Left cardiac atrium (tissue), 4 donors: ENCODE measurements at regions not wholly inside any gene's neighbourhood (a gene's known extent, or its start where the extent isn't known, plus 50 kb on each side); places are given as distances from the start of the nearest gene placed in this dataset.

Source experiments
- ATAC-seq, 2 donors: fragments of 200-7000 bp; cut with Tn5 transposase; one replicate each; pipeline ENCODE4 v1.9.1; 2020; ENCODE audit warnings: mild to moderate bottlenecking in 2 of 2, moderate library complexity in 2 of 2
- DNase-seq: peaks from one replicate; pipeline ENCODE4 v3.0.0-alpha.2; 2020
- intact Hi-C, 2 donors: fragments of 100-400 bp; cut with DNase I; formaldehyde crosslinking; loops; one replicate each; pipeline versions ENCODE4 v1.14.1 to v1.15.1; 2022 to 2023
- donor health status: DM: no; HTN: yes; CAD: no.
- donor health status: DM: no; HTN: yes; CAD: no; lungs with severe emphysema.
- donor health status: DM: yes; HTN: yes; CAD: no.
- donor health status: Dilated cardiomyopathy.

DNA sequence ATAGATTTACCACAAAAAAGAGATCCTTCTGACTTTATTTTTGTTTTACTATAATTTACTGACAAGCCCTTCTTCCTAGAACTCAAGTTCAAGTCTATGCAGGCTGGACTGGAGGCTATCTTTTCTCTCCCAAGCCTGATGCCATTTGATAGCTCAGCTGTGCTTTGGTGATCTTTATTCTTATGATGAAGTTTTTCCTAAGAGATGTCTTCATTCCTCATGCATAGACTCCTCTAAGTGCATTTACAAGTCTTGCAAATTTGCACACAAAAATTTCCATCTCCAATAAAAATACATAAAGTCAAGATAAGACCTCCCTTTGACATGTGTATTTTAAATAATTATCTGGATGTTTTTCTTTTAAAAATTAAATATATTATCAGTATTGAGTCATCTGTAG, 167.4 kb upstream of the ETAA1 start:
- ATAC-seq (no peak), DNase-seq (no peak)
- intact Hi-C loops = no loop called here

DNA sequence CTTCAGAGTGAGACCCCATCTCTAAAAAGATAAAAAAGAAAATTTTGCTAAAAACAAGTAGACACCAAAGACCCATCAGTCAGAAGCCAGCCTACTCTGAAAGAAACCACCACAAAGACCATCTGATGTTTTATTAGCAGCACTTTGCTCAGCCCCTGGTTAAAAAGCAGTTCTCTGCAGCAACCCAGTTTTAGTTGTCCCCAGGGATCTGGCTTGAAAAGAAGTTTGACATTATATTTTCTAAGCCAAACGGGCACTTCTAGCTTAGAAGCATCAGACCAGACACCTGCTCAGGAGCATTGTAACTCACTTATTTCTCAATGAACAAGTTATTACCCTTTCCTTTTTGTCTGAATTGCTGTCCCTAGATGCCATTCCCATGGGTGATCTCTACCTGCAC, 164.2 kb upstream of the ETAA1 start:
- no peak for ATAC-seq
- intact Hi-C loops = no loop called here
- DNase-seq = no peak

DNA sequence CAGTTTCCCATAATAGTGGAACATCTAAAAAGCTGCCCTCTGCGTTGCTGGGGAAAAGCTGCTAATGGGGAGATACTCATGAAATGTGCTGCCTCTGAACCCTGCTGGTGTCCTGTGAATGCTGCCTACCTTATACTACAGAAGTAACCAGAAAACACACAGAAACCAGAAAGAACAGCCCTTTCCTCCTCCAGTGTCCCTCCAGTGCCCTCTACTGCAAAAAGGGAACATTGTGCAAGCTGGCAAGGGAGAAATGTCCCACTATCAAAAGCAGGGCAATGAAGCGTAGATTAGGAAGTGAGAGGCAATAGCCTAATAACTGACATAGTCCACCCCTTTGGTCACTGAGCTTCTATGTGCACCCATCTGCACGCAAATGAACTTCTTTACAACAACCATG, 162.7 kb upstream of the ETAA1 start:
- intact Hi-C loops = no loop called here
- DNase-seq = no peak
- no peak for ATAC-seq

DNA sequence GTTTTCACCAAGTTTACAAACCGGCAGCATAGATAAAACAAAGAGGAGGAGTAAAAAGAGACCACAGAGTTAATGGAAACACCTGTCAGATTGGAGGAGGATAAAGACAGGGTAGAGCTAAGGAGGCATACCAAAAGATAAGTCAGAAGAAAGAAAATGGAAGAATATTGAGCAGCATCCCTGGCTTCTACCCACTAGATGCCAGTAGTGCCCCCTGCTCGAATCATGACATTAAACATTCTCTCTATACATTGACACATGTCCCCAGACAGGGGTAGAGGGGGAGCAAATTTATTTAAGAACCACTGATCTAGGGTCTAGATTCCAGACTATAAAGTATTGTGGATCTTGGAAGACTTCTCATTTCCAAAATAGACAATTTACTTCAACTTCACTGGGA, 159.8 kb upstream of the ETAA1 start:
- intact Hi-C loops = no loop called here
- ATAC-seq (no peak), DNase-seq (no peak)

DNA sequence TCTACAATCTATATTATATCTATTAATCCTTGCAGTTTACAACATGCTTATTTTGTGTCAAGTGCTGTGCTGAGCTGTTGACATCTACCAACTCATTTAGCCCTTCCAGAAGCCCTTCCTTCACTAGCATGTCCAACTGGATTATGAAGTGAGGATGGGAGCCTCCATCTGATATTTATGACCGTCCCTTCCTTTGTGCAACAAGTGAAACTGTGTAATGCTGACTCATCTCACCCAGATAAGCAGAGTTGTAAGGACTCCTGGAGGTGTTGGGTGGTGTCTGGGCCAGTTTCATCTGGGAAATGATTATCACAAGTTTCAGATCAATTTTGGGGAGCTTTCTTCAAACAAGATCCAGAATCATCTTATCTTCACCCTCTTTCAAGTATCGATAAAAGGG, 156.6 kb upstream of the ETAA1 start:
- ATAC-seq = no peak
- no peak for DNase-seq
- intact Hi-C loops = no loop called here

DNA sequence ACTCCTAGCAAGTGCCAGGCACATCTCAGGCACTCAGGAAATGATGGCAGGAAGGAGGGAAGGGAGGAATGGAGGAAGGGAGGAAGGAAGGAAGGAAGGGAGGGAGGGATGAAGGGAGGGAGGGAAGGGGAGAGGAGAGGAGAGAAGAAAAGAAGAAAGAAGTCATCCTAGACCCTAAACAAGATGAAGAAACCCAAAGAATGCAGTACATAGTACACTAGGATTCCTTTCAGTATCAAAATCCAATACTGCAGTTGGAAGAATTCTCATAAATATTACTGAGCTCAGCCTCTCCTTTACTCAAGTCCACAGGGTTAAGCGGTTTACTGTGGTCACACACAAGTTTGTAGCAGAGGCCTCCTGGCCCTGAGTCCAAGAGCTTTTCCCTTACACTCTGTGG, 155.7 kb upstream of the ETAA1 start:
- DNase-seq = no peak
- intact Hi-C loops = no loop called here

DNA sequence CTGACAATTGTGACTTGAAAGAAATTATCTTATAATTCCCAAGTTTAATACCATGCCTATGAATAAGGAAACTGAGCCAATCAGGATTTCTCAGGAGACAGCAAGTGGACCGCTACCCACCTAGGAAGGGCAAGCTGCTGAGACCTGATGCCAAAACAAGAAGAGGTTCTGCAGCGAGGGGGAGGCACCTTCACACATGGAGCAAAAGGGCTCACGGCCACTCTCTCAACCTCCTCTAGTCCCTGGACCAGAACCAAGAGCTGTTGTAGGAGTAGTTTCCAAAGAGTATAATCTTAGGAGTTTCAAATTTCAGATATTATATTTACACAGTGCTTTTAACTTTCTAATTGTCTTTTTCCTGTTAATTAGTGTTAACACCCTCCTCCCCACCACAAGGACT, 154.7 kb upstream of the ETAA1 start:
- ATAC-seq = no peak
- intact Hi-C loops = no loop called here
- DNase-seq = no peak

More for the DNA sequence above, 155.7 kb upstream of the ETAA1 start:
- no peak for ATAC-seq

DNA sequence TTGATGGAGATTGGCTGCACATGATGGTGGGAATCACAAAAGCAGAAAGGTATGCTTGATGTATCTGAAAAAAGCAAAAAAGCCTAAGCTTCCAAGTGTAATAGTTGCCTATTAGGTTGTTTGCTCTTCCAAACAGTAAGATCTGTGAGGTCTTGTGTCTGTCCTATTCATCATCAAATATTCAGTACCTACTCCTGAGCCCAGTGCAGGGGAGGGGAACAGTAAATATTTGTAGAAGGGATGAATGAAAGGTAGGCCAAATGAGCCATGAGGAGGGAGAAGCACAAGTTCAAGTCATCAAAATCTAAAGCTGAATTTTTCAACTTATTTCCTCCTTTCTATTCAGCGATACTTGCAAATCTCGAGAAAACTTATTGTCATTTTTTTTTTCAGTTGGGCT, 153.2 kb upstream of the ETAA1 start:
- ATAC-seq = no peak
- intact Hi-C loops = no loop called here
- no peak for DNase-seq

DNA sequence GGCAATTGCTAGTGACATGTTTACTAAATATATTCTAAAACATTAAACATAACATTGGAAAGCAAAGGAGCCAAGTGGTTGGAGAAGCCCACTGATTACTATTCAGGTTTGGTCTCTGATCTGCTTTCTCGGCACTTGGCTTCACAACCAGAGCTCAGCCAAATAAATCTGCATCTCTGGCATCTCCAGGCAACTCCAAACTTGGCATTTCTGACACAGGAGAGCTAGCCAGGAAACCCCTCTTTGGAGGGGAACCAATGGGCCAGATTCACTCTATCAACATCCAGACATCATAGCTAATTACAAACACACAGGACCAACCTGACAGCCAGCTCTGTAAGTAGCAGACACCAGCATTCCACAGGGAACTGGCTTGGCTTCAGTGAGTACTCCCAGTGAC, 150.3 kb upstream of the ETAA1 start:
- ATAC-seq = no peak
- intact Hi-C loops = no loop called here

DNA sequence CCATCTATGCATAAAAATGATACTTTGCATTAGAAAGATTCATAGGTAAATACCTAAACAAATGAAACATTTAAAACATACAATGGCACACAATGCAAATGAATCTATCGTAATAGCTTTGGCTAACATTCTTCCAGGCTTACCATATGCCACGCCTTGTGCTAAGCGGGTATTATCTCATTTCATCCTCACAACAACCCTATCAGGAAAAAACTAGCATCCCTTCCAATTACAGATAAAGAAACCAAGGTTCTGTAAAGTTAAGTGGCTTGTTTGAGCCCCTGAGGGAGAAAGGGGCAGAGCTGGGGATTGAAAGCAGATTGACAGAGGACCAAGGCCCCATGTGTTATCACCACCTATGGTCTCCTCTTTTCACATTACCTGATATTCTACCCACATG, 145.4 kb upstream of the ETAA1 start:
- intact Hi-C loops = no loop called here
- ATAC-seq = no peak
- no peak for DNase-seq

More for the DNA sequence above, 150.3 kb upstream of the ETAA1 start:
- DNase-seq = no peak

DNA sequence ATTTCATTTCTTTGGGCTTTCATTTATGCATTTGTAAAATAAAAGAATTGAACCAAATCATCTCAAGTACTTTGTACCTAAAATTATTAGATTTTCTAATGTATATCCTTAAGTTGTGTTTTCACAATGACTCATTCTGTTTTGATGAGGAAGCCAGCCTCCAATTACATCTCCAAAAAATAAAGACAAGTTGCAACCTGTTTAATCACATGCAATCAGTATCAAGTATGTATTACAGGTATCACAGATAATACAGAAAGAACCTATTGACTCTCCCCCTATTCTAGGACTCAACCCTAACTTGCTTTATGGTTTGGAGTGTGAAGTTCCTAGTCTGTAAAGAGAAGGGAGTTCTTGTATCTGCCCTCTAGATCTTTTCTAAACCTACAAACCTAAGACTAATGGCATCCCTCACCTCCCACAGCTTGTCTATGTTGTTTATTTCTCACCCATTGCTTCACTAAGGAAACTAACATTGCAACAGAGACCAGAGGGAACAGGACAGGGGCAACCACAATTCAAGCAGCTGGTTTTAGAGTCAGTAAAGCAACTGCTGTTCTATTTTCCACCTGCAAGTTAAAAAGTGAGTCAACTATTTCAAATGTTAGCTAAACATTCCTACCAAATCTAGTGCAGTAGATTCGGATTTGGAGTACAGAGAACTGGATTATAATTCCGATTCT, 141.1 kb upstream of the ETAA1 start:
- intact Hi-C loops = no loop called here
- DNase-seq (no peak), ATAC-seq (no peak)

DNA sequence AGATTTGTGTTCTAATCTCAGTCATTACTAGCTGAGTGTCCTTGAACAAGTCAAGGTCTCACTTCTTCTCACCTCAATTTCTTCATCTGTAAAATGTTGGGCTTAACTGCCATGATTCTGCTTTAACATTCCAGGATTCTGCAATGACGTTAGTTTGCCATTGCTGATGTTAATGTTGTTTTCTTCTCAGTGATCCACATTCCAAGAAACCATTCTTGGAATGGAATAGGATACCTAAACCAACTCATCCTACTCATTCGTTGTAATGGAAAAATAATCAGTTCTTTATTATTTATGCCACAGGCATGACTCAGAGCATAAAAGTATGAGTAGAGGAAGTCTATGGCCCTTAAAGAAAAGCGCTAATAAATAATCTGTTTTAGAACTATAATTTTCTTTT, 140.2 kb upstream of the ETAA1 start:
- no peak for ATAC-seq
- intact Hi-C loops = no loop called here

DNA sequence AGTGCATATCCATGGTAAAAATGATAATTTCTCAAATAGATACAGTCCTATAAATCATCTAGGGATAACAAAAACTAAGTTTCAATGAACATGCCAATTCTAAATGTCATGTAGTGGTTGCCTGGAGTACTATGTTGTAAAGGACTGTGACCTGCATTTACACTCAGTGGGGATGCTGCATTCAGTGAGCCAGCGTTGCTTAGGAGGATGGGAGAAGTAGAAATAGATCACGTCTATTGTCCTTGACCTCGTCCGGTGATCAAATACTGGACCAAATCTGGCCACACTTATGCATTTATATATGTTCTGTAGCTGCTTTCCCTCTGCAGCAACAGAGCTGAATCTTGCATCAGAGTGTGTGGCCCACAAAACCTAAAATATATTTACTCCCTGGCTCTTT, 139.0 kb upstream of the ETAA1 start:
- DNase-seq (no peak), ATAC-seq (no peak)

More for the DNA sequence above, 140.2 kb upstream of the ETAA1 start:
- no peak for DNase-seq

DNA sequence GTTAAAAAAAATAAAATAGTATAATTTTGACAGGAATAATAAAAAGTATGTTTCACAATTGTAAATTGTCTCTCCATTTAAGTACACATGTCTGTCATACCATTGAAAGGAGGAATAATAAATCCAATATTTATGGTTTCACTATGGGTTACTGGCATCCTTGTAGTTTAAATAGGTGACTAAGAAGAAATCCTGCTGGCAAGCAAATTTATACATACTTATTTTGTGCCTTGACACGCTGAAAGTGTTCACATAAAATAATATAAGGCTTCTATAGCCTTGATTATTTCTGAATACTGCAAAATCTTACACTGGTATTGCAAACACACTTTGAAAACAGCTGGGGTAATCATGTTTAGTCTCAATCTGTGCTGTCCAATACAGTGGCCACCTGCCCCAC, 138.3 kb upstream of the ETAA1 start:
- intact Hi-C loops = no loop called here
- no peak for ATAC-seq
- DNase-seq = no peak

More for the DNA sequence above, 139.0 kb upstream of the ETAA1 start:
- intact Hi-C loops = no loop called here

DNA sequence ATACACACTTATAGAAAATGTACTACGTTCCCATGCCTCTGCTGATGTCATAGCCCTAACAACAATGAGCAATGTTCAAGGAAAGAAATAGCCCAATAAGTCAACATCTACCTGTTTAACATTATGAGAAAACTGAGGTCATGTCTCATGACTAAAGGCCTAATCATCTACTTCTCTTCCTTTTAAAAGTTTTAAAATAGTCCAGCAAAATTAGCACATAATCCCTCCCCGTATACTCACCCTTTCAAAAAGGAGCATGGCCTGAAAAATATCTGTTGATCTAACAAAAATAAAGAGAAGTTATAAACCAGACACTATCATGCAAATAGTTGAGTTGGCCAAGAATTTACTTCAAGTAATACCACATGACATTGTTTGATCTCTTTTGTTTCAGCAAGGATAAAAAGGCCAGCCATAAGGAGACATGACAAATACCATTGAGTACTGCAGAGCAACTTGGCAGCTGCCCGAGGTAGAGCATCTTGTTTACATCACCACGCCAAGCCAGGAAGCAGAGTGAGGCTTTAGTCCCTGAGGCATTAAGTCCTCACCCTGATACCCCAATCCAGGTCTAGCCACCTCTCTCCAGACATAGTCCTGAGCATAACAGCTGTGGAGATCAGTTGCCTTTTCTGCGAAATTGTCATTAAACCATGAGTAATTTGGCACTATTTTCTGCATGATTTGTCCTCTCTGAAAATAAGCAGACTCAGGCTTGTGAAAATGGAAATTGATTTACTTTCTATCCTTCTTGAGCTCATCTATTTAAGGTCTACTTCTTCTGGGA, 137.4 kb upstream of the ETAA1 start:
- peak; percentile 11 to 90 for ATAC-seq
- DNase-seq = peak; percentile 28
- intact Hi-C loops = no loop called here

DNA sequence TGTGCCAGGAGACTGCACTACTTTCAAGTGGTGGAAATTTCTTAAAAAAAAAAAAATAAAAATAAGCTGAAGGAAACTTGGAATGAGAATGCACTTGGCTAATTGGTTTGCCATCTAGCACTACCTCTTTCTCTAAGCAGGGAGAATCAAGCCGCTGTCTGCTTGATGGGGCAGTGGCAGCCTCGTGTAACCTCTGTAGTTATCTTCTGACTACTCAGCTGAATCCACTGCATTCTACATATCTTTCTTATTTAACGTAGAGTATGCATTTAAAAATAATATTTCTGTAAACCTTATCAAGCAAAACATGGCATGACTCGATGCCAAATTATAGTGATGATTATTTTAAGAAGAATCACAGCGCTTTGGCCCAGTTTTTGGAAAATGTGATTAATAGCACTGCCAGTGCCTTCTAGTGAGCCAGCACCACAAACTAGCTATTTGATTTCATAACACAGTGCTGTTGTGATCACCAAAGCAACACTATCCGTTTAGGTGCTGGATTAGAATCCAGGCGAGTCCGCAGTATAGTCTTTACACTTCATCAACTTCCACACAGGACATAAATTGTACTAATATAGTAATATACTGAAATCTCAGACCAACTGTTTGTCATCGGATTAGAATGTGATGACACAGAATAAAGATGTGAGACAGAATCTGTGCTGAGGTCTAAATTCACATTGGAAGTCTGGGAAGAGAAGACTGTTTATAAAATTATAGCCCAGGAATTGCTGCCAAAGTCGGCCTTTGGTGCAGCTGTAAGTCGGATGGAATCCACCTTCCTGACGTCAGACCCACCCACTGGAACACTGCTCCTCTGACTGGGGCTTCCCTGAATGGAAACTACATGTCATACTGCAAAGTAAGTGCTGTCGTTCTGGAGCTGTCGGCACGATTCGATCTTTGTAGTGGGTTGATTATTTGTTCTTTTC, 136.5 kb upstream of the ETAA1 start:
- peak; percentile 85 to 90 for ATAC-seq

DNA sequence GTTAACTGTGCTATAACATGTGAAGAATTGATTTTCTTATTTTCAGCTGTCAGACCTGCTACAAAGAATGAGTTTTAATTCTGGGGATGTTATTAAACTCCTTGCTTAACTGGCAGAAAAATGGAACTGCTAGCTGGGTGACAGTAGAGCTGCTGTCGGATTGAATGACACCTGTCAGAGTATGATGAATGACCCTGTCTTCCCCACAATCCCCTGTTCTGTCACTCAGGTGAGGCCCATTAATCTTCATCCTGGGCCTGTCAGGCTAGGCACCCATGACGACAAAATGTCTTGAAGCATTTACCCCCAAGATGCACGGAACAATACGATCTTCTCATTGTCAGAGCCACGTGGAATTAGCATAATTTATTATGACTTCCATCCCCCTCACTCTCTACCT, 129.9 kb upstream of the ETAA1 start:
- intact Hi-C loops = no loop called here
- DNase-seq = no peak
- ATAC-seq = no peak

More for the DNA sequence above, 136.5 kb upstream of the ETAA1 start:
- intact Hi-C loops = no loop called here
- DNase-seq = peak; percentile 68

DNA sequence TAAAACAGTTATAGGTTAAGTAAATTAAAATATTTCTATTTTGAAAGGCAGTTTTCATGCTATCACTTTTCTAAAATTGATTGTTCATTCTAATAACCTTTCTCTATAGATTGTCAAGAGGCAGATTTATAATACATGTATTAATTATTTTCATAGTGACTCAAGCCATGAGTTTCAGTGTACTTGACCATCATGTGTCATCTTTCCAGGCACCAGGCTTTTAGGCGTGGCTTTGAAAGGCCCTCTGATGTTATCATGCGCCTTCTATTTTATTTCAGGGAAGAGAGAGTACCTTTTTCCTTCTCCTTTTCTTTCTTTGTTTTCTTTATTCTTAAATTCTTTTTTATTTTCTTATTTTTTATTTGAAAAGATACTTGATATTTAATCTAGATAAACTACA, 128.3 kb upstream of the ETAA1 start:
- DNase-seq = no peak
- ATAC-seq = no peak
- intact Hi-C loops = no loop called here

DNA sequence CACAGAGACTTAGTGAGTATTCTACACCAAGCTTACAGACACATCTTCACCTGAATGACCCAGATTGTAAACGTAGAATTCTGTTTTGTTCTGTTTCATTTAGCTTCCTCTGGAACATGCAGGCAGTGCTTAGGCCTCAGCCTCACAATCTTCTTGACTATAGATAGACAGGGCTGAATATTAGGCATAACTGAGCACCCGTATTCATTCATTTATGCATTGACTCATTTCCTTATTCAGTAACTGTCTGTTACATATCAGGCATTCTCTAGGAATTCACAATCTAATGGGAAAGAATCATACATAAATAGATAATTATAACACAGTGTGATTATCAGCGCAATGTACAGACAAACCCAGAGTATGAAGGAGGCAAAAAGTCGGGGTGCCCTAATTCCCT, 124.9 kb upstream of the ETAA1 start:
- intact Hi-C loops = no loop called here
- ATAC-seq (no peak), DNase-seq (no peak)

DNA sequence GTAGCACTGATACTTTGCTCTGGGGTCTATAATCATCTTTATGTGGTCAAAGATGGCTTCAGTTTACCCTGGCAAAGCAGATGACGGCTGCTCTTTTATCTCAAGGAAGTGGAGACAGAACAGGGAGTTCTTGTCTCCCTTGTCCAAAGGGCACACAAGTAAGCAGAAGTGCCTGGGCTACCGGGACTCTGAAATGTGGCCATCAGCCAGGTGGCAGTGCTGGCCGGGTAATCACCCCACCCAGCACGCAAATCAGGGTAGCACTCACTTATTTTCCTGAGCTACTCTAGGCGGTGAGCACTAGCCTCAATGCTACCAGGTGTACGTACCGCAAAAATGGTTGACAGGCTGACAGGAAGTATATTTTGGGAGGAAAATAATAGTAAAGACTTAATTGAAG, 119.7 kb upstream of the ETAA1 start:
- ATAC-seq (no peak), DNase-seq (no peak)
- intact Hi-C loops = no loop called here
